ENCODE measurements at regions not wholly inside any gene's neighbourhood (a gene's known extent, or its start where the extent isn't known, plus 50 kb on each side); places are given as distances from the start of the nearest gene placed in this dataset.

- no peaks in the 10 kb centered on the region for H3K27me3 ChIP-seq
- no peak for TF ChIP-seq CTCF (IDR thresholded peaks at IDR 0.05; ENCODE audit: poor library complexity)
- TF ChIP-seq EZH2 (IDR thresholded peaks at IDR 0.05; ENCODE audit: borderline replicate concordance): no peak
- TF ChIP-seq EZH2phosphoT487 (IDR thresholded peaks at IDR 0.05; ENCODE audit: low read depth, severe bottlenecking, unreplicated experiment): no peak
- no peak for DNase-seq (ENCODE audit: low spot score)
- 86% methylated on average over 2 of the region's 2 CpGs for WGBS (ENCODE audit: low lambda C conversion rate, missing lambda C conversion rate)
- no peaks in the 10 kb centered on the region for H3K36me3 ChIP-seq (replicated peaks; ENCODE audit: insufficient read depth, low read depth)
- H3K4me1 ChIP-seq (ENCODE audit: insufficient read depth): no peaks in the 10 kb centered on the region
- no peaks in the 10 kb centered on the region for H3K9me3 ChIP-seq (ENCODE audit: low read depth)
- no peak overlapping the region for H3K4me3 ChIP-seq
- no peaks in the 10 kb centered on the region for H3K9me2 ChIP-seq (replicated peaks; ENCODE audit: insufficient read depth)
- H3K4me2 ChIP-seq: no peak overlapping the region
- no peaks in the 10 kb centered on the region for H3K79me2 ChIP-seq
- no peak overlapping the region for H2AFZ ChIP-seq
- H3K27ac ChIP-seq: no peak overlapping the region
- no peaks in the 10 kb centered on the region for H4K20me1 ChIP-seq (ENCODE audit: insufficient read depth, poor library complexity, severe bottlenecking)
Observed at GRCh38 chr10:8967061-8967460, 912.6 kb downstream of the GATA3 start.

- TF ChIP-seq EZH2phosphoT487 (IDR thresholded peaks at IDR 0.05; ENCODE audit: low read depth, severe bottlenecking, unreplicated experiment) (no peak), EZH2 (IDR thresholded peaks at IDR 0.05; ENCODE audit: borderline replicate concordance) (no peak), CTCF (IDR thresholded peaks at IDR 0.05; ENCODE audit: poor library complexity) (no peak)
- Histone ChIP-seq H3K4me1 (ENCODE audit: insufficient read depth) (no peaks in the 10 kb centered on the region), H3K27ac (no peak overlapping the region), H3K36me3 (replicated peaks; ENCODE audit: insufficient read depth, low read depth) (no peaks in the 10 kb centered on the region), H3K9me2 (replicated peaks; ENCODE audit: insufficient read depth) (no peaks in the 10 kb centered on the region), H3K79me2 (no peaks in the 10 kb centered on the region), H3K27me3 (no peaks in the 10 kb centered on the region), H3K4me2 (no peak overlapping the region), H4K20me1 (ENCODE audit: insufficient read depth, poor library complexity, severe bottlenecking) (no peaks in the 10 kb centered on the region), H3K4me3 (no peak overlapping the region), H2AFZ (no peak overlapping the region), H3K9me3 (ENCODE audit: low read depth) (no peaks in the 10 kb centered on the region)
- DNase-seq (ENCODE audit: low spot score): no peak
- WGBS (ENCODE audit: low lambda C conversion rate, missing lambda C conversion rate): 71% methylated on average over 1 of the region's 1 CpG
Observed at GRCh38 chr10:8969853-8970252, 915.4 kb downstream of the GATA3 start.

- Histone ChIP-seq H3K4me3 (no peak overlapping the region), H2AFZ (no peak overlapping the region), H4K20me1 (ENCODE audit: insufficient read depth, poor library complexity, severe bottlenecking) (no peaks in the 10 kb centered on the region), H3K27ac (no peak overlapping the region), H3K4me2 (no peak overlapping the region), H3K4me1 (ENCODE audit: insufficient read depth) (no peaks in the 10 kb centered on the region), H3K36me3 (replicated peaks; ENCODE audit: insufficient read depth, low read depth) (no peaks in the 10 kb centered on the region), H3K9me3 (ENCODE audit: low read depth) (no peaks in the 10 kb centered on the region), H3K27me3 (no peaks in the 10 kb centered on the region), H3K9me2 (replicated peaks; ENCODE audit: insufficient read depth) (no peaks in the 10 kb centered on the region), H3K79me2 (no peaks in the 10 kb centered on the region)
- 50% methylated on average over 4 of the region's 4 CpGs for WGBS (ENCODE audit: low lambda C conversion rate, missing lambda C conversion rate)
- TF ChIP-seq CTCF (IDR thresholded peaks at IDR 0.05; ENCODE audit: poor library complexity) (no peak), EZH2 (IDR thresholded peaks at IDR 0.05; ENCODE audit: borderline replicate concordance) (no peak), EZH2phosphoT487 (IDR thresholded peaks at IDR 0.05; ENCODE audit: low read depth, severe bottlenecking, unreplicated experiment) (no peak)
- no peak for DNase-seq (ENCODE audit: low spot score)
Observed at GRCh38 chr10:8975535-8975934, 921.0 kb downstream of the GATA3 start.

- Histone ChIP-seq H3K4me3 (no peak overlapping the region), H3K9me3 (ENCODE audit: low read depth) (no peaks in the 10 kb centered on the region), H3K9me2 (replicated peaks; ENCODE audit: insufficient read depth) (no peaks in the 10 kb centered on the region), H3K36me3 (replicated peaks; ENCODE audit: insufficient read depth, low read depth) (no peaks in the 10 kb centered on the region), H3K4me1 (ENCODE audit: insufficient read depth) (no peaks in the 10 kb centered on the region), H3K79me2 (no peaks in the 10 kb centered on the region), H4K20me1 (ENCODE audit: insufficient read depth, poor library complexity, severe bottlenecking) (no peaks in the 10 kb centered on the region), H3K4me2 (no peak overlapping the region), H2AFZ (no peak overlapping the region), H3K27ac (no peak overlapping the region), H3K27me3 (no peaks in the 10 kb centered on the region)
- WGBS (ENCODE audit: low lambda C conversion rate, missing lambda C conversion rate): 86% methylated on average over 3 of the region's 3 CpGs
- DNase-seq (ENCODE audit: low spot score): no peak
- TF ChIP-seq EZH2 (IDR thresholded peaks at IDR 0.05; ENCODE audit: borderline replicate concordance): no peak
- no peak for TF ChIP-seq CTCF (IDR thresholded peaks at IDR 0.05; ENCODE audit: poor library complexity)
- TF ChIP-seq EZH2phosphoT487 (IDR thresholded peaks at IDR 0.05; ENCODE audit: low read depth, severe bottlenecking, unreplicated experiment): no peak
Observed at GRCh38 chr10:8978100-8978499, 923.6 kb downstream of the GATA3 start.
